Upper lobe of right lung (tissue), 1 donor: ENCODE measurements at regions not wholly inside any gene's neighbourhood (a gene's known extent, or its start where the extent isn't known, plus 50 kb on each side); places are given as distances from the start of the nearest gene placed in this dataset.

ENCODE experiments used
- ATAC-seq: fragments of 200-7000 bp; cut with Tn5 transposase; one replicate; pipeline ENCODE4 v1.9.1; 2020; ENCODE audit warnings: mild to moderate bottlenecking, moderate library complexity
- DNase-seq: peaks from one replicate; pipeline ENCODE4 v3.0.0-alpha.2; 2020
- H3K27ac ChIP-seq: fragments of 200-600 bp; one replicate; pipeline ENCODE4 v1.8.0; 2022
- H3K27me3 ChIP-seq: fragments of 200-600 bp; one replicate; pipeline ENCODE4 v1.8.0; 2022; ENCODE audit warnings: mild to moderate bottlenecking
- H3K36me3 ChIP-seq: fragments of 200-600 bp; one replicate; pipeline ENCODE4 v1.8.0; 2022
- H3K4me1 ChIP-seq: fragments of 200-600 bp; one replicate; pipeline ENCODE4 v1.8.0; 2022
- H3K4me3 ChIP-seq: fragments of 200-600 bp; one replicate; pipeline ENCODE4 v1.8.0; 2022; ENCODE audit warnings: mild to moderate bottlenecking
- H3K9me3 ChIP-seq: fragments of 200-600 bp; one replicate; pipeline ENCODE4 v1.8.0; 2022
- intact Hi-C: fragments of 100-400 bp; cut with DNase I; formaldehyde crosslinking; loops from one replicate; pipeline ENCODE4 v1.11.0; 2022
- TF ChIP-seq, protein P1 (sequence below): fragments of 200-600 bp; IDR thresholded peaks from one replicate; pipeline ENCODE4 v1.8.0; 2022; ENCODE audit warnings: antibody characterized with exemption
- donor health status: DM: no; HTN: yes; CAD: no; lungs with severe emphysema.

DNA sequence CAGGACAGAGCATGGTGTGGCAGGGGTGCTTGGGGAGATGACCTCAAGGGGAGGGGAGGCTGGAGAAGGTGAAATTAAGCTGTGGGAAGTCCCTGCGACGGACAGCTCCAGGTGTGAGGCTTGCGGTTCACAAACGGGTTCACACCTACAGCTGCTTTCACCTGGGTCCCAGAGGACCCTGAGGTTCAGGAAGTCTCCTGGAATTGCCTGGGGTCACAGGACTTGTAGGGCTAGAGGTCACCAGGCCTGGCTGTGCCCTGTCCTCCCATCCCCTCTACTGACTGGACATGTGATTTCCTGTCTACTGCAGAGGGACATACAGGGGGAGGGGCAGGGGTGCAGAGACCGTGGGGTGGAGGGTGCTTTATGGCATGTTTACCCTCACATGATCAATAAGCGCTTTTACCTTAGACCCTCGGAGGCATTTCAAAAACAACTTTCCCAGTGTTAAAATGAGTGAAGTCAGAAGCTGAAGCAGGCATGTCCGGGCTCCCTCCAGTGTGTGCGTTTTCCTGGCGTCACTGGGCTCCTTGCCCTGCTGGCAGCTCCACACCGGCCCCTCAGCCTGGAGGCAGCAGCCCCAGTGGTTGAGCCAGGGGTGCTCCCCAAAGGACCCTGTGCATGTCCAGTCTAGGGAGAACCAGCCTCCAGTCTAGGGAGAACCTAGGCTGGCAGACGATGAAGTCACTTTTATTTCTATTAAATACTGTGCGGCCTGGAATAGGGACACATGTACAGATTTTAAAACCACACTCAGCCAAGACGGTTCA is 66.6 kb upstream of the IGFBP3 start:
- H3K36me3 ChIP-seq, result no peaks in the 10 kb centered on the region
- no peaks in the 10 kb centered on the region for H3K27me3 ChIP-seq
- no peaks in the 10 kb centered on the region for H3K4me1 ChIP-seq
- no peaks in the 10 kb centered on the region for H3K9me3 ChIP-seq
- DNase-seq (no peak), ATAC-seq (no peak)
- intact Hi-C loops, result no loop called here
- H3K27ac ChIP-seq, result no peak overlapping the region
- H3K4me3 ChIP-seq, result no peak overlapping the region
- TF ChIP-seq, protein P1, sequence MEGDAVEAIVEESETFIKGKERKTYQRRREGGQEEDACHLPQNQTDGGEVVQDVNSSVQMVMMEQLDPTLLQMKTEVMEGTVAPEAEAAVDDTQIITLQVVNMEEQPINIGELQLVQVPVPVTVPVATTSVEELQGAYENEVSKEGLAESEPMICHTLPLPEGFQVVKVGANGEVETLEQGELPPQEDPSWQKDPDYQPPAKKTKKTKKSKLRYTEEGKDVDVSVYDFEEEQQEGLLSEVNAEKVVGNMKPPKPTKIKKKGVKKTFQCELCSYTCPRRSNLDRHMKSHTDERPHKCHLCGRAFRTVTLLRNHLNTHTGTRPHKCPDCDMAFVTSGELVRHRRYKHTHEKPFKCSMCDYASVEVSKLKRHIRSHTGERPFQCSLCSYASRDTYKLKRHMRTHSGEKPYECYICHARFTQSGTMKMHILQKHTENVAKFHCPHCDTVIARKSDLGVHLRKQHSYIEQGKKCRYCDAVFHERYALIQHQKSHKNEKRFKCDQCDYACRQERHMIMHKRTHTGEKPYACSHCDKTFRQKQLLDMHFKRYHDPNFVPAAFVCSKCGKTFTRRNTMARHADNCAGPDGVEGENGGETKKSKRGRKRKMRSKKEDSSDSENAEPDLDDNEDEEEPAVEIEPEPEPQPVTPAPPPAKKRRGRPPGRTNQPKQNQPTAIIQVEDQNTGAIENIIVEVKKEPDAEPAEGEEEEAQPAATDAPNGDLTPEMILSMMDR, result no peak

DNA sequence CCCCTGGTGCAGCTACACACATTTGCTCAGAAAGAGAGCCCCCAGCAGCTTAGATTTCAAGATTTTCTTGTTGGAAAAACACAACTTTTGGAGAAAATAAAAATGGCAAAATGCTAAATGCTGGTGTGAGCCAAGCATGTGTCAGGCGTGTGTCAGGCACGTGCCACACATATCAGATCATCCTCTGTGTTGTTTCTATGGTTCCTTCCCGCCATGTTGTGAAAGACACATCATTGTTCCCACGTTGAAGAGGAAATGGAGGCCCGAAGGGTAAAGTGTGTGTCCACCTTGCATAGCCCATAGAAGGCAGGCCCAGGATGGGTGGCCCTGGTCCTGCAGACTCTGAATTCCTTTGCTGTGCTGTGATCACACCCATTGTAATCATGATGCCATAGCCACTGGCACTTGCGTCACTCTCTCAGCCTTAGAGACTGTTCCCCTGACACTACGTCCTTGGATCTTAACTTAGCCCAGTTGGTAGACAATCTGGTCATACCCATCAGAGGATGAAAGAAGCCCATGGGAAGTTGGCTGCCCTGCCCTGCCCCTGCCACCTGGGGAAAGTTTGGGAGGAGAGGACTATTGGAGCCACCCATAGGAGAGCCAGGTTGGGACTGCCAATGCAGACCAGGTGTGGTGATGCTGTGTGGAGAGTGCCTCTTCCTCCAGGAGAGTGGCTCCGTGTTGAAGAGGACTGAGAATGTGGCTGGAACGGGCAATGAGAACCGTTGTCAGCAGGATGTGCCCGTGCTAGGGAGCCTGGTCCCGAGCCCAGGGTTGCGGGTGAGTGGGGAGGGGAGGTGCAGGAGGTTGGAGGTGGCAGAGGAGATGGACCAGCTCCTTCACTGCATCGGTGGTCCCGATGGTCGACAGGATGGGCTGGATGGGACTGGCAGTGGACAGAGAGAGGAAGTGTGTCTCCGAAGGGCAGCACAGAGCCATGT is 65.6 kb upstream of the IGFBP3 start:
- H3K36me3 ChIP-seq, result no peaks in the 10 kb centered on the region
- DNase-seq, result no peak
- intact Hi-C loops, result no loop called here

GRCh38 chr7:45985902-45986301 is 64.8 kb upstream of the IGFBP3 start:
- H3K27ac ChIP-seq, result no peak overlapping the region
- TF ChIP-seq, protein P1, result no peak
- DNase-seq (no peak), ATAC-seq (no peak)
- no peaks in the 10 kb centered on the region for H3K4me1 ChIP-seq
- intact Hi-C loops, result no loop called here
- H3K4me3 ChIP-seq, result no peak overlapping the region
- H3K27me3 ChIP-seq, result no peaks in the 10 kb centered on the region
- no peaks in the 10 kb centered on the region for H3K36me3 ChIP-seq
- no peaks in the 10 kb centered on the region for H3K9me3 ChIP-seq

More for the DNA sequence above, 65.6 kb upstream of the IGFBP3 start:
- Histone ChIP-seq H3K27ac (no peak overlapping the region), H3K27me3 (no peaks in the 10 kb centered on the region), H3K9me3 (no peaks in the 10 kb centered on the region), H3K4me3 (no peak overlapping the region), H3K4me1 (no peaks in the 10 kb centered on the region)
- TF ChIP-seq, protein P1, result no peak
- ATAC-seq, result no peak

DNA sequence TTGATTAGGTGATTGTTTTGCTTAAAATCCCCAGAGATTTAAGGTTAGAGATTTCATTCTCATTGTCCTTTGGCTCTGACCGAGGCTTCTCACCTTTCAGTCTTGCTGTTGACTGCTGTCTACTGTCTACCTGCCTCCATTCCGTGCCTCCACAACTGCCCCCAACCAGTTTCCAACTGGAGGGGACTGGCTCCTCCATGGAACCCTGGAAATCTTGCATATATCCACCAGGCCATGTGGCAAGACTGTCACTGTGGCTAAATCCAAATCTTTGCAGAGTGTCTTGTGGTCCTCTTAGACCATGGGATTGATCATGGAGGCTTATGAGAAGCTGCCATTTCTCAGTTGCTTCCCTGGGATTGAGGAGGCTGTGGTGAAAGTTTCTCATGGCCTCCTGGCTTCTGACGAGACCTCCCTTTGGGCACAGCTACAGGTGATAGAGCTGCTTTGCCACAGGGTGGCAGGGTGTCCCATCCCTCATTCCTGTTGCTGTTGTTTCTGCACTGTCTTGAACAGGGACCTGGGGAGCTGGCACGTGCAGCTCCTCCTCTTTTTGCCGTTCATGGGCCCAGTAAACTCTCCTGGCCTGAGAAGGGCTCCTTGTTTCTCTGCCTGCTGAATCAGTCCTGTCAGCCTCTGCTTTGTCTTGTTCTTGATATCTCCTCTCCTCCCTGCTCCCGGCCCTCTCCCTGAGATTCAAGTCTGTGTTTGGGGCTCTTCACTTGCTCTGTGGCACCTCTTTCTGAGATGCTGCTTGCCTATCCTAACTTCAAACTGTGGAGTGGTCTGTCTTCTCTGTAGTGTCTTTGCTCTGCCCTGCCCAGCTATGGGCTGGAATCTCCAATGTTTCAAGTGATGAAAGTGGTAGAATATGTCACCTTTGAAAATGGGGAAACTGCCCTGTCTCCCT is 63.6 kb upstream of the IGFBP3 start:
- no peaks in the 10 kb centered on the region for H3K36me3 ChIP-seq
- intact Hi-C loops, result no loop called here
- no peak overlapping the region for H3K4me3 ChIP-seq
- H3K27me3 ChIP-seq, result no peaks in the 10 kb centered on the region
- ATAC-seq (peak; percentile 42), DNase-seq (no peak)
- H3K27ac ChIP-seq, result no peak overlapping the region
- TF ChIP-seq, protein P1, result no peak
- no peaks in the 10 kb centered on the region for H3K9me3 ChIP-seq
- H3K4me1 ChIP-seq, result no peaks in the 10 kb centered on the region

- Histone ChIP-seq H3K9me3 (no peaks in the 10 kb centered on the region), H3K4me3 (no peak overlapping the region), H3K36me3 (no peaks in the 10 kb centered on the region), H3K27ac (no peak overlapping the region), H3K4me1 (peaks cover 2% of the 10 kb centered on the region), H3K27me3 (no peaks in the 10 kb centered on the region)
- intact Hi-C loops, result no loop called here
- no peak for DNase-seq
- no peak for ATAC-seq
- TF ChIP-seq, protein P1, result no peak
Observed at GRCh38 chr7:45983720-45984255, 62.7 kb upstream of the IGFBP3 start.
